GM12878 (cell line): ENCODE measurements at regions not wholly inside any gene's neighbourhood (a gene's known extent, or its start where the extent isn't known, plus 50 kb on each side); places are given as distances from the start of the nearest gene placed in this dataset.

Experiments used
- CHD2 ChIP-seq: IDR thresholded peaks from 2 replicates; pipeline ENCODE4 v1.6.1; 2011; ENCODE audit warnings: low read depth, low read length, improper control_type of control experiment, borderline replicate concordance
- CTCF ChIP-seq, 3 experiments: IDR thresholded peaks in 2 of 3; conservative IDR thresholded peaks in 1 of 3; 2 replicates each; pipeline ENCODE4 v1.5.1; 2011; ENCODE audit warnings: low read depth in 3 of 3, low read length in 3 of 3, mild to moderate bottlenecking in 3 of 3, control low read depth in 2 of 3, moderate library complexity in 2 of 3, inconsistent platforms in 1 of 3, mixed read lengths in 1 of 3; ENCODE audit not compliant: control insufficient read depth in 2 of 3, insufficient read depth in 1 of 3; ENCODE audit errors: extremely low read depth in 1 of 3
- EP300 ChIP-seq, 2 experiments: fragments of 150-350 bp in 1 of 2; IDR thresholded peaks; 2 replicates each; pipeline ENCODE4 v1.6.1; 2011 to 2012; ENCODE audit warnings: low read depth in 2 of 2, low read length in 2 of 2, borderline replicate concordance in 1 of 2, improper control_type of control experiment in 1 of 2, inconsistent platforms in 1 of 2; ENCODE audit not compliant: control insufficient read depth in 1 of 2
- JUNB ChIP-seq: IDR thresholded peaks from 2 replicates; pipeline ENCODE4 v1.6.1; 2016; ENCODE audit warnings: antibody characterized with exemption, mild to moderate bottlenecking
- JUND ChIP-seq: IDR thresholded peaks from 2 replicates; pipeline ENCODE4 v1.6.1; 2012; ENCODE audit warnings: low read depth, mild to moderate bottlenecking, low read length, improper control_type of control experiment, moderate library complexity
- KLF5 ChIP-seq: fragments of 450-650 bp; IDR thresholded peaks from 2 replicates; pipeline ENCODE4 v1.6.1; 2014; ENCODE audit warnings: mild to moderate bottlenecking; ENCODE audit not compliant: partially characterized antibody
- NFYB ChIP-seq: IDR thresholded peaks from 2 replicates; pipeline ENCODE4 v1.6.1; 2011; ENCODE audit warnings: low read depth, mild to moderate bottlenecking, low read length, improper control_type of control experiment, moderate library complexity; ENCODE audit not compliant: insufficient read depth
- RAD21 ChIP-seq: IDR thresholded peaks from 2 replicates; pipeline ENCODE4 v1.6.1; 2011; ENCODE audit warnings: mild to moderate bottlenecking, low read depth, low read length, moderate library complexity; ENCODE audit not compliant: insufficient read depth
- USF2 ChIP-seq: IDR thresholded peaks from 2 replicates; pipeline ENCODE4 v1.6.1; 2011; ENCODE audit warnings: low read depth, low read length, improper control_type of control experiment, borderline replicate concordance
- ZNF384 ChIP-seq: IDR thresholded peaks from 2 replicates; pipeline ENCODE4 v1.6.1; 2012; ENCODE audit warnings: low read depth, mild to moderate bottlenecking, low read length, improper control_type of control experiment, borderline replicate concordance
- TF ChIP-seq, protein P1 (sequence below): fragments of 450-650 bp; IDR thresholded peaks from 2 replicates; pipeline ENCODE4 v1.6.1; 2017; ENCODE audit warnings: mild to moderate bottlenecking, moderate library complexity

DNA sequence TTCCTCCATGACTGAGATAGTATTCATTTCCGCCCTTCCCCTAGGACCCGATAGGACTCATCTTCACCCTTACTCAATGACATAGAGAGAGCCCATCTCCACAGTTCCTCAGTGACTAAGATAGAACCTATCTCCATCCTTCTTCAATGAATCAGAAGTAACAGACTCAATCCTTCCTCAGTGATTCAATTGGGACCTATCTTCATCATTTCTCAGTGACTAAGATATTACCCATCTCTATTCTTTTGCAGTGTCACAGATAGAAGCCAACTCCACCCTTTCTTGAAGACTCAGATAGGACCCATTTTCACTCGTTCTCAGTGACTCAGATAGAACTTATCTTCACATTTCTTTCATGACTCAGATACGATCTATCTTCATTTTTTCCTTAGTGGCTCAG is 164.6 kb downstream of the FBXO4 start:
- TF ChIP-seq EP300 (IDR thresholded peaks at IDR 0.05; ENCODE audit: borderline replicate concordance in 1 of 2, control insufficient read depth in 1 of 2, low read depth in 2 of 2, low read length in 2 of 2) (no peak), CTCF (IDR thresholded peaks at IDR 0.05 in 2 of 3, conservative IDR thresholded peaks at IDR 0.05 in 1 of 3; ENCODE audit: control insufficient read depth in 2 of 3, extremely low read depth in 1 of 3, insufficient read depth in 1 of 3, low read depth in 3 of 3, low read length in 3 of 3) (no peak), CHD2 (no peak), USF2 (no peak), JUNB (no peak), ZNF384 (no peak), NFYB (no peak), JUND (no peak), RAD21 (no peak), KLF5 (no peak)
- TF ChIP-seq, protein P1, sequence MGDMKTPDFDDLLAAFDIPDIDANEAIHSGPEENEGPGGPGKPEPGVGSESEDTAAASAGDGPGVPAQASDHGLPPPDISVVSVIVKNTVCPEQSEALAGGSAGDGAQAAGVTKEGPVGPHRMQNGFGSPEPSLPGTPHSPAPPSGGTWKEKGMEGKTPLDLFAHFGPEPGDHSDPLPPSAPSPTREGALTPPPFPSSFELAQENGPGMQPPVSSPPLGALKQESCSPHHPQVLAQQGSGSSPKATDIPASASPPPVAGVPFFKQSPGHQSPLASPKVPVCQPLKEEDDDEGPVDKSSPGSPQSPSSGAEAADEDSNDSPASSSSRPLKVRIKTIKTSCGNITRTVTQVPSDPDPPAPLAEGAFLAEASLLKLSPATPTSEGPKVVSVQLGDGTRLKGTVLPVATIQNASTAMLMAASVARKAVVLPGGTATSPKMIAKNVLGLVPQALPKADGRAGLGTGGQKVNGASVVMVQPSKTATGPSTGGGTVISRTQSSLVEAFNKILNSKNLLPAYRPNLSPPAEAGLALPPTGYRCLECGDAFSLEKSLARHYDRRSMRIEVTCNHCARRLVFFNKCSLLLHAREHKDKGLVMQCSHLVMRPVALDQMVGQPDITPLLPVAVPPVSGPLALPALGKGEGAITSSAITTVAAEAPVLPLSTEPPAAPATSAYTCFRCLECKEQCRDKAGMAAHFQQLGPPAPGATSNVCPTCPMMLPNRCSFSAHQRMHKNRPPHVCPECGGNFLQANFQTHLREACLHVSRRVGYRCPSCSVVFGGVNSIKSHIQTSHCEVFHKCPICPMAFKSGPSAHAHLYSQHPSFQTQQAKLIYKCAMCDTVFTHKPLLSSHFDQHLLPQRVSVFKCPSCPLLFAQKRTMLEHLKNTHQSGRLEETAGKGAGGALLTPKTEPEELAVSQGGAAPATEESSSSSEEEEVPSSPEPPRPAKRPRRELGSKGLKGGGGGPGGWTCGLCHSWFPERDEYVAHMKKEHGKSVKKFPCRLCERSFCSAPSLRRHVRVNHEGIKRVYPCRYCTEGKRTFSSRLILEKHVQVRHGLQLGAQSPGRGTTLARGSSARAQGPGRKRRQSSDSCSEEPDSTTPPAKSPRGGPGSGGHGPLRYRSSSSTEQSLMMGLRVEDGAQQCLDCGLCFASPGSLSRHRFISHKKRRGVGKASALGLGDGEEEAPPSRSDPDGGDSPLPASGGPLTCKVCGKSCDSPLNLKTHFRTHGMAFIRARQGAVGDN = no peak
